ENCODE measurements at regions not wholly inside any gene's neighbourhood (a gene's known extent, or its start where the extent isn't known, plus 50 kb on each side); places are given as distances from the start of the nearest gene placed in this dataset.
A peak's percentile ranks its signal among the peaks of the same experiment; 100 is the strongest.

GRCh38 chr1:14438127-14438769 is 160.2 kb upstream of the KAZN start:
- ATAC-seq (no peak), FAIRE-seq (no peak), DNase-seq (ENCODE audit: low spot score) (no peak)
- Histone ChIP-seq H3K27ac (ENCODE audit: extremely low read length, insufficient read depth, low read length) (no peak overlapping the region), H2AFZ (ENCODE audit: low read length) (no peak overlapping the region), H3K9ac (ENCODE audit: insufficient read depth, low read depth, low read length) (no peak overlapping the region), H3K4me3 (replicated peaks in 1 of 3; ENCODE audit: insufficient read depth in 1 of 3, low read depth in 2 of 3, low read length in 3 of 3) (no peak overlapping the region), H3K4me2 (ENCODE audit: low read depth, low read length) (no peak overlapping the region), H3K79me2 (ENCODE audit: insufficient read depth, low read length) (no peaks in the 10 kb centered on the region), H3K4me1 (ENCODE audit: insufficient read depth, low read length) (no peaks in the 10 kb centered on the region), H4K20me1 (ENCODE audit: insufficient read depth, low read length) (no peaks in the 10 kb centered on the region), H3K36me3 (replicated peaks in 1 of 2; ENCODE audit: control insufficient read depth in 1 of 2, insufficient read depth in 2 of 2, low read length in 2 of 2) (no peaks in the 10 kb centered on the region), H3K27me3 (ENCODE audit: control insufficient read depth in 1 of 2, insufficient read depth in 2 of 2, low read length in 2 of 2) (peaks cover 0 to 11% of the 10 kb centered on the region in 2 experiments; a peak in 1 of 5 replicates), H3K9me3 (ENCODE audit: low read length) (no peaks in the 10 kb centered on the region)
- BruUV-seq (replicated peaks): no TSS peak
- in situ Hi-C loops (cut with HindIII; ENCODE audit: extremely low pct_ligation_motif_present, low pct_unique_long_range_greater_than_20kb) (no loop called here), intact Hi-C loops (cut with micrococcal nuclease; ENCODE audit: unreplicated experiment) (no loop called here)
- WGBS (ENCODE audit: low lambda C conversion rate): 19% methylated on average over 6 of the region's 6 CpGs
- TF ChIP-seq ZNF574 (CRISPR knock-in tag; IDR thresholded peaks at IDR 0.05): no peak
- TF ChIP-seq MNT (IDR thresholded peaks at IDR 0.05): peak; percentile 67
- TF ChIP-seq TCF7L2 (IDR thresholded peaks at IDR 0.05; ENCODE audit: low read depth, low read length): no peak
- TF ChIP-seq ERF (CRISPR knock-in tag; IDR thresholded peaks at IDR 0.05): no peak
- no peak for TF ChIP-seq ZNF510 (CRISPR knock-in tag; IDR thresholded peaks at IDR 0.05; ENCODE audit: low read depth)
- CTCF ChIA-PET (ENCODE audit: low intra/inter-chr PET ratio, low total read pairs): no interaction called here
- POLR2A ChIA-PET: no interaction called here
